T-helper 2 cell (primary cell): ENCODE measurements at regions not wholly inside any gene's neighbourhood (a gene's known extent, or its start where the extent isn't known, plus 50 kb on each side); places are given as distances from the start of the nearest gene placed in this dataset.
"Not testable (repeated sequence)": the region's sequence is repeated elsewhere in the genome, so short reads cannot be mapped to it uniquely, and the experiment has no call there.

Experiments used
- DNase-seq, 5 experiments: peaks; one replicate each; pipeline versions ENCODE4 v3.0.0 to v3.0.0-alpha.2; 2012 to 2022

- DNase-seq = no peak
These were observed 252.4 kb downstream of the ZIC4 start for GRCh38 chr3:147153830-147154539.

- no peak for DNase-seq
These were observed 253.9 kb downstream of the ZIC4 start for GRCh38 chr3:147152476-147152875.

GRCh38 chr3:147141516-147142288 is 264.6 kb downstream of the ZIC4 start:
- no peak for DNase-seq

- DNase-seq = no peak
These were observed 267.0 kb downstream of the ZIC4 start for GRCh38 chr3:147139341-147139740.

- no peak for DNase-seq
These were observed 274.2 kb downstream of the ZIC4 start for GRCh38 chr3:147132168-147132567.

- no peak for DNase-seq
These were observed 275.9 kb downstream of the ZIC4 start for GRCh38 chr3:147130461-147130860.

- no peak for DNase-seq
These were observed 276.7 kb downstream of the ZIC4 start for GRCh38 chr3:147129665-147130064.

- DNase-seq = no peak
These were observed 284.0 kb downstream of the ZIC4 start for GRCh38 chr3:147122350-147122749.

- no peak for DNase-seq
These were observed 286.4 kb downstream of the ZIC4 start for GRCh38 chr3:147119989-147120388.

GRCh38 chr3:147119346-147119745 is 287.0 kb downstream of the ZIC4 start:
- DNase-seq = no peak

GRCh38 chr3:147118611-147119010 is 287.7 kb downstream of the ZIC4 start:
- DNase-seq = no peak

GRCh38 chr3:147117631-147118030 is 288.7 kb downstream of the ZIC4 start:
- DNase-seq = no peak

- no peak for DNase-seq
These were observed 292.9 kb downstream of the ZIC4 start for GRCh38 chr3:147113293-147114044.

- no peak for DNase-seq
These were observed 307.3 kb downstream of the ZIC4 start for GRCh38 chr3:147099076-147099475.

GRCh38 chr3:147090461-147090860 is 315.9 kb downstream of the ZIC4 start:
- DNase-seq = no peak

GRCh38 chr3:147089286-147089685 is 317.1 kb downstream of the ZIC4 start:
- DNase-seq = no peak

GRCh38 chr3:147059500-147059899 is 346.8 kb downstream of the ZIC4 start:
- DNase-seq = not testable (repeated sequence)

- DNase-seq = no peak
These were observed 356.5 kb downstream of the ZIC4 start for GRCh38 chr3:147049821-147050220.

GRCh38 chr3:147049305-147049704 is 357.0 kb downstream of the ZIC4 start:
- no peak for DNase-seq

GRCh38 chr3:147046916-147047315 is 359.4 kb downstream of the ZIC4 start:
- no peak for DNase-seq

GRCh38 chr3:147038481-147038880 is 367.9 kb downstream of the ZIC4 start:
- DNase-seq = no peak

GRCh38 chr3:147034359-147034758 is 372.0 kb downstream of the ZIC4 start:
- no peak for DNase-seq

GRCh38 chr3:147030274-147030673 is 376.1 kb downstream of the ZIC4 start:
- no peak for DNase-seq

GRCh38 chr3:147015334-147015733 is 391.0 kb downstream of the ZIC4 start:
- DNase-seq = no peak
